Common myeloid progenitor, CD34-positive (primary cell): ENCODE measurements at regions not wholly inside any gene's neighbourhood (a gene's known extent, or its start where the extent isn't known, plus 50 kb on each side); places are given as distances from the start of the nearest gene placed in this dataset.

Source experiments
- CTCF ChIA-PET: fragments of 350-600 bp; sonication (Branson Sonifier 250); formaldehyde crosslinking; loops from one replicate; lab custom pipeline; 2021; ENCODE audit warnings: antibody characterized with exemption; lab: Charles Lee
- POLR2A ChIA-PET: fragments of 350-600 bp; sonication (Branson Sonifier 250); formaldehyde crosslinking; loops from one replicate; lab custom pipeline; 2021; ENCODE audit warnings: antibody characterized with exemption; lab: Charles Lee
- DNase-seq, 3 donors: peaks; one replicate each; pipeline versions ENCODE4 v3.0.0 to v3.0.0-alpha.2; 2013
- H3K27ac ChIP-seq, 2 experiments: 1 replicate in 1 of 2; 2 replicates in 1 of 2; pipeline ENCODE4 v1.7.0; 2013; ENCODE audit warnings: inconsistent platforms in 2 of 2, low read length in 2 of 2, mild to moderate bottlenecking in 2 of 2, low read depth in 1 of 2, moderate library complexity in 1 of 2; ENCODE audit not compliant: severe bottlenecking in 2 of 2, insufficient read depth in 1 of 2, poor library complexity in 1 of 2
- H3K27me3 ChIP-seq, 5 experiments: replicated peaks in 2 of 5; 1 replicate in 3 of 5; 2 replicates in 2 of 5; pipeline versions ENCODE4 v1.6.1 to v1.7.0; 2013; ENCODE audit warnings: low read length in 4 of 5, mild to moderate bottlenecking in 2 of 5, moderate library complexity in 2 of 5, inconsistent platforms in 1 of 5; ENCODE audit not compliant: insufficient read depth in 5 of 5, control insufficient read depth in 4 of 5
- H3K36me3 ChIP-seq, 4 experiments: 1 replicate in 2 of 4; 2 replicates in 2 of 4; pipeline versions ENCODE4 v1.6.1 to v1.7.0; 2013; ENCODE audit warnings: low read length in 3 of 4, control low read depth in 1 of 4, mild to moderate bottlenecking in 1 of 4; ENCODE audit not compliant: control insufficient read depth in 4 of 4, insufficient read depth in 4 of 4
- H3K4me1 ChIP-seq, 4 experiments: 1 replicate in 3 of 4; 2 replicates in 1 of 4; pipeline versions ENCODE4 v1.6.1 to v1.7.1; 2013; ENCODE audit warnings: low read length in 3 of 4, mild to moderate bottlenecking in 3 of 4, control low read depth in 1 of 4, inconsistent platforms in 1 of 4, moderate library complexity in 1 of 4; ENCODE audit not compliant: control insufficient read depth in 4 of 4, insufficient read depth in 4 of 4; ENCODE audit errors: control extremely low read depth in 1 of 4
- H3K4me3 ChIP-seq, 7 experiments: 1 replicate in 4 of 7; 2 replicates in 3 of 7; pipeline versions ENCODE4 v1.5.1 to v1.7.0; 2013; ENCODE audit warnings: mild to moderate bottlenecking in 7 of 7, low read length in 6 of 7, moderate library complexity in 6 of 7, inconsistent platforms in 2 of 7, low read depth in 2 of 7, control low read depth in 1 of 7; ENCODE audit not compliant: insufficient read depth in 4 of 7, control insufficient read depth in 1 of 7; ENCODE audit errors: extremely low read depth in 1 of 7
- H3K9me3 ChIP-seq, 5 experiments: 1 replicate in 4 of 5; 2 replicates in 1 of 5; pipeline versions ENCODE4 v1.6.1 to v1.7.1; 2013; ENCODE audit warnings: low read length in 4 of 5, mild to moderate bottlenecking in 2 of 5, inconsistent platforms in 1 of 5, low read depth in 1 of 5, moderate library complexity in 1 of 5; ENCODE audit not compliant: control insufficient read depth in 4 of 5, insufficient read depth in 2 of 5; ENCODE audit errors: control extremely low read depth in 1 of 5
- WGBS: methylation state at CpG from one replicate; pipeline ENCODE4 v1.1.5; 2013; ENCODE audit not compliant: insufficient coverage; 5-methylcytosine and 5-hydroxymethylcytosine counted together

GRCh38 chr22:47724751-47725150, 962.3 kb downstream of the TBC1D22A start:
- 49% methylated on average over 2 of the region's 2 CpGs for WGBS
- POLR2A ChIA-PET = no interaction called here

DNA sequence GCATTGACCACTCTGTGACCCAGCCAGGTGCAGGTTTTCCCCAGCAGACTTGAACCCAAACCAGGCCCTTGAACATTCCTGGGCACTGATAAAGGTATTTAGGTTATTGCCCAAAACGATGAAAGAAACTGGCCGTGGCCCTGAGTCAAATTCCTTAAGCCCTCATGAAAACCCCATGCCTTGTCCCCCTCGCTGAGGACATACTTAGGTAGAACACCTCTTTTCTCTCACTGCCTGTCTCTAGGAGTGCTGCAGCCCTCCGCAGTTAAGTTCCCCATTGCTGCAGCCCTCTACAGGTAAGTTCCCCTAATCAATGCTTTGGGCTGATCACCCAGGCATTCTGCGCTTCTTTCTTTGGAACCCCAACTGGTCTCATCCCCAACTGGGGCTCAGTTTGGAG, 961.6 kb downstream of the TBC1D22A start:
- DNase-seq = no peak
- no peak overlapping the region for H3K27ac ChIP-seq
- 71% methylated on average over 5 of the region's 5 CpGs for WGBS

More at GRCh38 chr22:47724751-47725150, 962.3 kb downstream of the TBC1D22A start:
- no peaks in the 10 kb centered on the region for H3K36me3 ChIP-seq
- H3K9me3 ChIP-seq = peaks cover 0 to 4% (median 0%) of the 10 kb centered on the region in 5 experiments
- H3K4me3 ChIP-seq = no peak overlapping the region
- CTCF ChIA-PET = no interaction called here
- H3K4me1 ChIP-seq = no peaks in the 10 kb centered on the region
- H3K27ac ChIP-seq = no peak overlapping the region
- DNase-seq = no peak
- peaks cover 0 to 11% (median 2%) of the 10 kb centered on the region in 5 experiments for H3K27me3 ChIP-seq

GRCh38 chr22:47718337-47718736, 955.9 kb downstream of the TBC1D22A start:
- DNase-seq = no peak
- 64% methylated on average over 3 of the region's 3 CpGs for WGBS
- Histone ChIP-seq H3K4me1 (no peaks in the 10 kb centered on the region), H3K9me3 (no peaks in the 10 kb centered on the region), H3K27me3 (peaks cover 0 to 4% (median 0%) of the 10 kb centered on the region in 5 experiments), H3K27ac (no peak overlapping the region), H3K36me3 (no peaks in the 10 kb centered on the region), H3K4me3 (no peak overlapping the region)
- CTCF ChIA-PET = interaction anchor here (1.1 kb wide), 1 partner anchor 20 kb away, joined by 3 read pairs; no protein-coding TSS in a partner anchor
- POLR2A ChIA-PET = no interaction called here

More for the DNA sequence above, 961.6 kb downstream of the TBC1D22A start:
- Histone ChIP-seq H3K4me3 (no peak overlapping the region), H3K36me3 (no peaks in the 10 kb centered on the region), H3K4me1 (no peaks in the 10 kb centered on the region), H3K9me3 (peaks cover 0 to 4% (median 0%) of the 10 kb centered on the region in 5 experiments), H3K27me3 (peaks cover 0 to 11% (median 2%) of the 10 kb centered on the region in 5 experiments)
- ChIA-PET POLR2A (no interaction called here), CTCF (no interaction called here)

DNA sequence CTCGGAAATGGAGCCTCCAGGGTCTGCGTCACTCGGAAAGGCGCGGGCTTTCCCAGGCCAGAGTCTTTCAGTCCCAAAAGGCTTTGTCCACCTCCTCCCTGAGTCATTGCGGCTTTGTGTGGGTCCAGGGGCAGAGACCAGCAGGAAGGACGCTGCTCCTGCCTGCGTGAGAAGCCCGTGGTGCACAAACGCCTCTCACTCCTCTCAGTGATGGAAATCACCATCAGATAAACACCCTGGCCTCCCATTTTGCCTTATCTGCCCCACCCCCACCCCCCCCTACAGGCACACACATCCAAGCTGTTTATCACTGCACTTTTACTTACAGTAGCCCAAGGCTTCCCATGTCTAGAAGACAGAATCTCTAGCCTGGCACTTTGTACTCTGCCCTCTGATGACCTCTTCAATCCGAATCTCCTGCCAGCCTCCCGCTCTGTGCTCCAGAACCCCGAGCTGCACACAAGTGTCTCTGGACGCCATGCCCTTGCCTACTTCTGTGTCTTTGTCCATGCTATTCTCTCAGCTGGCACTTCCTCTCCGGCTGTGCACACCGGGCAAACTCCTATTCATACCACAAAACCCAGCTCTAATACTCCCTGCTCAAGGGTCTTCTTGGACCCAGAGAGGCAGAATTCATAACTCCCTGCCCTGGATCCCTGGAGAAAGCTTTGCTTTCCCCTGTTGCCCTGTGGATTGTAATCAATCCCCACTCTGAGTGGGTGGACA, 954.6 kb downstream of the TBC1D22A start:
- no peaks in the 10 kb centered on the region for H3K4me1 ChIP-seq
- WGBS = 93% methylated on average over 12 of the region's 16 CpGs
- no peak overlapping the region for H3K27ac ChIP-seq
- ChIA-PET CTCF (no interaction called here), POLR2A (no interaction called here)
- no peaks in the 10 kb centered on the region for H3K36me3 ChIP-seq
- H3K27me3 ChIP-seq = peaks cover 0 to 4% (median 0%) of the 10 kb centered on the region in 5 experiments
- no peak overlapping the region for H3K4me3 ChIP-seq
- no peak for DNase-seq
- H3K9me3 ChIP-seq = no peaks in the 10 kb centered on the region

- peaks cover 0 to 2% (median 0%) of the 10 kb centered on the region in 5 experiments for H3K27me3 ChIP-seq
Measured at GRCh38 chr22:47715866-47716578, 953.6 kb downstream of the TBC1D22A start.

GRCh38 chr22:47713941-47714340, 951.5 kb downstream of the TBC1D22A start:
- ChIA-PET POLR2A (no interaction called here), CTCF (no interaction called here)
- WGBS = 59% methylated on average over 5 of the region's 10 CpGs
- Histone ChIP-seq H3K4me3 (no peak overlapping the region), H3K4me1 (no peaks in the 10 kb centered on the region), H3K36me3 (no peaks in the 10 kb centered on the region), H3K9me3 (no peaks in the 10 kb centered on the region), H3K27me3 (peaks cover 0 to 8% (median 0%) of the 10 kb centered on the region in 5 experiments), H3K27ac (no peak overlapping the region)
- DNase-seq = peak in 2 of 3 donors; percentile 3 to 12

More at GRCh38 chr22:47715866-47716578, 953.6 kb downstream of the TBC1D22A start:
- Histone ChIP-seq H3K9me3 (no peaks in the 10 kb centered on the region), H3K4me1 (no peaks in the 10 kb centered on the region), H3K27ac (no peak overlapping the region), H3K4me3 (no peak overlapping the region), H3K36me3 (no peaks in the 10 kb centered on the region)
- CTCF ChIA-PET = no interaction called here
- WGBS = 92% methylated on average over 10 of the region's 18 CpGs
- no peak for DNase-seq
- POLR2A ChIA-PET = no interaction called here

- DNase-seq = no peak
- ChIA-PET CTCF (no interaction called here), POLR2A (no interaction called here)
- no peak overlapping the region for H3K4me3 ChIP-seq
- no peaks in the 10 kb centered on the region for H3K9me3 ChIP-seq
- H3K27me3 ChIP-seq = peaks cover 0 to 8% (median 0%) of the 10 kb centered on the region in 5 experiments
- no peaks in the 10 kb centered on the region for H3K36me3 ChIP-seq
- WGBS = 68% methylated on average over 3 of the region's 4 CpGs
- H3K27ac ChIP-seq = no peak overlapping the region
- H3K4me1 ChIP-seq = no peaks in the 10 kb centered on the region
Measured at GRCh38 chr22:47710135-47710534, 947.7 kb downstream of the TBC1D22A start.
